Fibroblast of lung (primary cell): ENCODE measurements at regions not wholly inside any gene's neighbourhood (a gene's known extent, or its start where the extent isn't known, plus 50 kb on each side); places are given as distances from the start of the nearest gene placed in this dataset.

Source experiments
- DNase-seq, 2 donors: peaks; one replicate each; pipeline versions ENCODE4 v3.0.0 to v3.0.0-alpha.2; 2010; ENCODE audit warnings: low read depth in 2 of 2
- H2AFZ ChIP-seq: 2 replicates; pipeline ENCODE4 v1.5.1; 2012; ENCODE audit warnings: low read length, control low read depth, inconsistent platforms
- H3K27ac ChIP-seq: 2 replicates; pipeline ENCODE4 v1.5.1; 2011; ENCODE audit warnings: low read length, control low read depth; ENCODE audit not compliant: insufficient read depth
- H3K27me3 ChIP-seq: 2 replicates; pipeline ENCODE4 v1.5.1; 2011; ENCODE audit warnings: mild to moderate bottlenecking, low read length; ENCODE audit not compliant: control insufficient read depth, insufficient read depth
- H3K36me3 ChIP-seq: 2 replicates; pipeline ENCODE4 v1.5.1; 2011; ENCODE audit warnings: low read length; ENCODE audit not compliant: control insufficient read depth, insufficient read depth
- H3K4me1 ChIP-seq: 2 replicates; pipeline ENCODE4 v1.5.1; 2011; ENCODE audit warnings: low read length; ENCODE audit not compliant: control insufficient read depth, insufficient read depth; ENCODE audit errors: extremely low read depth
- H3K4me2 ChIP-seq: 2 replicates; pipeline ENCODE4 v1.5.1; 2011; ENCODE audit warnings: low read length, control low read depth; ENCODE audit not compliant: insufficient read depth; ENCODE audit errors: extremely low read depth
- H3K4me3 ChIP-seq, 4 experiments: fragments of 200-600 bp in 1 of 4; sonication (generic) in 1 of 4; replicated peaks in 1 of 4; 2 replicates each; pipeline ENCODE4 v1.5.1; 2011 to 2016; ENCODE audit warnings: low read length in 4 of 4, low read depth in 3 of 4, mild to moderate bottlenecking in 3 of 4, control low read depth in 2 of 4, inconsistent platforms in 1 of 4, mixed read lengths in 1 of 4; ENCODE audit not compliant: insufficient read depth in 1 of 4; ENCODE audit errors: control extremely low read depth in 1 of 4
- H3K79me2 ChIP-seq: 2 replicates; pipeline ENCODE4 v1.5.1; 2012; ENCODE audit warnings: mild to moderate bottlenecking, low read length, inconsistent platforms; ENCODE audit not compliant: control insufficient read depth, insufficient read depth
- H3K9ac ChIP-seq: 2 replicates; pipeline ENCODE4 v1.5.1; 2011; ENCODE audit warnings: mild to moderate bottlenecking, low read length, control low read depth; ENCODE audit not compliant: insufficient read depth
- H3K9me3 ChIP-seq: 2 replicates; pipeline ENCODE4 v1.5.1; 2012; ENCODE audit warnings: low read depth, low read length; ENCODE audit not compliant: control insufficient read depth, insufficient read depth
- H4K20me1 ChIP-seq: 2 replicates; pipeline ENCODE4 v1.5.1; 2011; ENCODE audit warnings: low read length; ENCODE audit not compliant: control insufficient read depth, insufficient read depth; ENCODE audit errors: extremely low read depth
- CTCF ChIP-seq, 2 donors: IDR thresholded peaks in 1 of 2; conservative IDR thresholded peaks in 1 of 2; 1 replicate in 1 of 2; 2 replicates in 1 of 2; pipeline ENCODE4 v1.5.1; 2011 to 2012; ENCODE audit warnings: low read length in 2 of 2, control low read depth in 1 of 2, inconsistent platforms in 1 of 2, low read depth in 1 of 2, mild to moderate bottlenecking in 1 of 2
- EZH2 ChIP-seq: IDR thresholded peaks from 2 replicates; pipeline ENCODE4 v1.5.1; 2012; ENCODE audit warnings: low read length, control low read depth, mild to moderate bottlenecking; ENCODE audit errors: missing control alignments

DNA sequence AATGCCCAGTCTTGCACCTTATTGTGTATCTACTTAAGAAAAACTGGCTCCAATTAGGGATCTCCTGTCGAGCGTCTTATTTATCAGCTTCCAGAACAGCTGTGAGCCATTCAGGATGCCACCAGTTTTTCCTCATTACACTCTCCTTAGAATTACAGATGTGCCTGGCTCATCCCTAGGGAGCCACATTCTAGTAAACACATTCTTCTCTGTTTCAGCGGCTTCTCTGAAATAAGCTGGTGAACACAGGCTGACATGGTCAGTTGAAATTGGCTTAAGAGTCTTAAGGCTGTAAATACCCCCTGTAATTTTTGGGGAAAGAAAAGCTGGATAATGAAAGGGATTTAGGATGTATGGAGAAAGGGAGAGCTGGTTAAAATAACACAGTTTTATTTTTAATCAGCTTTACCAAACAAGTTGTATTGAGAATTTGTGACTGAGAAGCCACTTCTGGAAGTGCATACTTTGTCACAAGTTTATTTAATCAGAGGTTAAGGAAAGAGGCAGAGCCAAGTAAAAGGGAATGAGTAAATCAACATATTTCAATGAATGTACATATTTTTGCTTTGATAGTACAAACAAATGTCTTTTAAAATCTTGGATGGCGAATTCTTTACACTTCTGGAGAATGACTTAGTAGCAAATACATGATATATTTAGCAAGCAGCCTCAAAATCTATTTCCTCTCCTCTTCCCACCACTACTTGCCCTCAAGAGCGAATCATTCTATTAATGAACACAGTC lies 562.0 kb upstream of the GOT2 start:
- no peak overlapping the region for H2AFZ ChIP-seq
- no peaks in the 10 kb centered on the region for H3K9me3 ChIP-seq
- no peak overlapping the region for H3K4me2 ChIP-seq
- H4K20me1 ChIP-seq: no peaks in the 10 kb centered on the region
- no peaks in the 10 kb centered on the region for H3K27me3 ChIP-seq
- no peak overlapping the region for H3K4me3 ChIP-seq
- no peaks in the 10 kb centered on the region for H3K4me1 ChIP-seq
- H3K9ac ChIP-seq: no peak overlapping the region
- peak; percentile 0 to 1 for DNase-seq
- no peak overlapping the region for H3K27ac ChIP-seq
- no peaks in the 10 kb centered on the region for H3K79me2 ChIP-seq
- no peaks in the 10 kb centered on the region for H3K36me3 ChIP-seq
- TF ChIP-seq EZH2 (no peak), CTCF (conservative IDR thresholded peaks at IDR 0.05 in 1 of 2, IDR thresholded peaks at IDR 0.05 in 1 of 2; ENCODE audit: low read depth in 1 of 2, low read length in 2 of 2) (no peak)

DNA sequence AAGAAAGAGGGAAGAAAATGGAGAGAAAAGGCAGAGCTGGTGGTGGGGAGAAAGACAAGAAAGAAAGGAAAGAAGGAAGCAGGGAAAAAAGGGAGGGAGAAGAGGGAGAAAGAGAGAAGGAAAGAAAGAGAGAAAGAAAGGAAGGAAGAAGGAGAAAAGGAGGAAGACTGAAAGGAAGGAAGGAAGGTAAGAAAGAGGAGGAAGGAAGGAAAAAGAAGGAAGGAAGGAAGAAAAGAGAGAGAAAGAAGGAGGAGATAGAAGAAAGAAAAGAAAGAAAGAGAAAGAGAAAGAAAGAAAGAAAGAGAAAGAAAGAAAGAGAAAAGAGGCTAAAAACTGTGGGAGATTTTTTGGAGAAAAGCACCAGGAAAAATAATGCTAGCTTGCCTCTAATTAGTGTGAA lies 561.4 kb upstream of the GOT2 start:
- Histone ChIP-seq H3K9me3 (no peaks in the 10 kb centered on the region), H3K79me2 (no peaks in the 10 kb centered on the region), H3K27me3 (no peaks in the 10 kb centered on the region), H2AFZ (no peak overlapping the region), H4K20me1 (no peaks in the 10 kb centered on the region), H3K4me3 (no peak overlapping the region), H3K36me3 (no peaks in the 10 kb centered on the region), H3K27ac (no peak overlapping the region), H3K4me2 (no peak overlapping the region), H3K9ac (no peak overlapping the region), H3K4me1 (no peaks in the 10 kb centered on the region)
- TF ChIP-seq CTCF (conservative IDR thresholded peaks at IDR 0.05 in 1 of 2, IDR thresholded peaks at IDR 0.05 in 1 of 2; ENCODE audit: low read depth in 1 of 2, low read length in 2 of 2) (no peak), EZH2 (no peak)
- no peak for DNase-seq

DNA sequence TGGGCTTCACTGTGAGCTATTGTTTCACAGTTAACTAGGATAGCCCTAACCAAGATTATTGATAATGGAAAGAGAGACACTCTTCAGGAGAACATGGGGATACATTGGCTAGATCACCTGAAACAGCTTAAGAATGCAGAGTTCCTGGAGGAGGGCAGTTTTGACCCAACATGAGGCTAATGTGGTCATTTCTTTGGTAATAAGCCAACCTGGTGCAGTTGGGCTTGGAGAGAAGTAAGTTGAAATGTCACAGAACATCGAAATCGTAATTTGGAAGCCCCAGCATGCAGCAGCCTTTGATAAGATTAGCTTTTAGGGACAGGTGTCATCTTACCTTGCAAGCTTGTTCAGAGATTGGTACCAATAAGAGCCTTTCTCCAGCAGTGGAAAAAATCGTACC lies 556.6 kb upstream of the GOT2 start:
- Histone ChIP-seq H3K9me3 (no peaks in the 10 kb centered on the region), H2AFZ (no peak overlapping the region), H3K36me3 (no peaks in the 10 kb centered on the region), H3K27ac (no peak overlapping the region), H3K9ac (no peak overlapping the region), H3K4me2 (no peak overlapping the region), H3K79me2 (no peaks in the 10 kb centered on the region), H3K4me3 (no peak overlapping the region), H4K20me1 (no peaks in the 10 kb centered on the region), H3K4me1 (no peaks in the 10 kb centered on the region), H3K27me3 (no peaks in the 10 kb centered on the region)
- no peak for DNase-seq
- TF ChIP-seq CTCF (conservative IDR thresholded peaks at IDR 0.05 in 1 of 2, IDR thresholded peaks at IDR 0.05 in 1 of 2; ENCODE audit: low read depth in 1 of 2, low read length in 2 of 2): no peak
- no peak for TF ChIP-seq EZH2
